ENCODE measurements at regions not wholly inside any gene's neighbourhood (a gene's known extent, or its start where the extent isn't known, plus 50 kb on each side); places are given as distances from the start of the nearest gene placed in this dataset.
"Not testable (repeated sequence)": the region's sequence is repeated elsewhere in the genome, so short reads cannot be mapped to it uniquely, and the experiment has no call there.

DNA sequence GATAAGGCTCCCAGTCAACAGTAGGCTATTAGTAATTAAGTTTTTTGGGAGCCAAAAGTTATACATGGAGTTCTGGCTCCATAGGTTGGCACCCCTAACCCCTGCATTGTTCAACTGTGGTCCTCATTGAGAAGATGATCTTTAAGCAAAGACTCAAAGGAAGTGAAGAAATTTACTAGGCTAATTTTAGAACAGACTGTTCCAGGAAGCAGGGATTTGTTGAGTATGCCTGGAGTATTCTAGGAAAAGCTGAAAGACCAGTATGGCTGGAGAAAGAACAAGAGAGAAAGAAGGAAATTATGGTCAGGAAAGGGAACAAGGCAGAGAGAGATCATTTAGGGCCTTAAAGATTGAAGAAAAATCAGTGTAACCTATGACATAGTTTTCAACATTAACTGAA lies 125.1 kb downstream of the PMAIP1 start:
- no peak for TF ChIP-seq JUND (IDR thresholded peaks at IDR 0.05; ENCODE audit: low read depth)
- in situ Hi-C loops (cut with HindIII; ENCODE audit: low pct_unique_long_range_greater_than_20kb, low sequenced_read_pairs), result no loop called here
- no peak for DNase-seq (ENCODE audit: low read depth in 1 of 2, low spot score in 1 of 2)

DNA sequence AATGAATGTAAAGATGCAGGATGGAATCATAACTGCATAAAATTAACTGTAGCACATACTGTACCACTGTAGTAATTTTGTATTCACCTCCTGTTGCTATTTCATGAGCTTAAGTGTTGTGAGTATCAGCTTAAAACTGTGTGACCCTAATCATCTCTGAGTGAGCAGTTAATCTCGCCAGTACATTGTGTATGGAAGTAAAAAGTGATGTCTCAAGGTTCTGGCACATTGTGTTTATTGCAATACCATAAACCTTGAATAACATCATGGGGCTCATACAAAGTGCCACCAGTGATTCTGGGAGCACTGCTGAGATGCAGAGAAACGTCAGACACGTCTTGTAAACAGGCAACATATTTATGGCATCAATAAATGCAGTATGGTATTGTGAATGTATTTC lies 124.5 kb downstream of the PMAIP1 start:
- TF ChIP-seq JUND (IDR thresholded peaks at IDR 0.05; ENCODE audit: low read depth), result no peak
- no peak for DNase-seq (ENCODE audit: low read depth in 1 of 2, low spot score in 1 of 2)
- in situ Hi-C loops (cut with HindIII; ENCODE audit: low pct_unique_long_range_greater_than_20kb, low sequenced_read_pairs), result no loop called here

DNA sequence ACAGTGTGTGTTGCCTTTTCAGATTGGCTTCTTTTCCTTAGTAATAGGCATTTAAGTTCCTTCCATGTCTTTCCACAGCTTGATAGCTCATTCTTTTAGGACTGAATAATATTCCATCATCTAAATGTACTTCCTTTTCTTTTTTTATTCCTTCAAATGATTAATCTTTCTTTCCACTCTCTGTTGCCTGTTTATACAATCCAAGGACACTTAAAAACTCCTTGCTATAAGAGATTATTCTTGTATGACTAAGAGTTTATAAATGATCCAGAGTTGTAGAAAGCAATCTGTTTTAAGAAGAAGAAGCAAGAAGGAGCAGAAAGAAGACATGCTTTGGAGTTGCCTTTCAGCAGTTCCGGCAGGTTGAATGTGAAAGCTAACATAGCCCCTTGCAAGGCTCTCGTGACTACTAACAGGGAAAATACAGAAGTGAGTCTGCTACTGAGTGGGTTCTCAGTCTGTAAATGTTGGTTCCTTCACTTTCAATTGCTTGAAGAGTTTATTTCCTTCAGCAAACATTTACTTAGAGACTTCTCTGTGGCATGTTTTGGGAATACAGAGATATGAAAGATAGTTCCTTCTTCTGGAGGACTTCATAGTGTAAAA lies 123.0 kb downstream of the PMAIP1 start:
- in situ Hi-C loops (cut with HindIII; ENCODE audit: low pct_unique_long_range_greater_than_20kb, low sequenced_read_pairs), result no loop called here
- DNase-seq (ENCODE audit: low read depth in 1 of 2, low spot score in 1 of 2), result no peak
- TF ChIP-seq JUND (IDR thresholded peaks at IDR 0.05; ENCODE audit: low read depth), result no peak

GRCh38 chr18:60021556-60021955 lies 121.8 kb downstream of the PMAIP1 start:
- no peak for TF ChIP-seq JUND (IDR thresholded peaks at IDR 0.05; ENCODE audit: low read depth)
- in situ Hi-C loops (cut with HindIII; ENCODE audit: low pct_unique_long_range_greater_than_20kb, low sequenced_read_pairs), result no loop called here

DNA sequence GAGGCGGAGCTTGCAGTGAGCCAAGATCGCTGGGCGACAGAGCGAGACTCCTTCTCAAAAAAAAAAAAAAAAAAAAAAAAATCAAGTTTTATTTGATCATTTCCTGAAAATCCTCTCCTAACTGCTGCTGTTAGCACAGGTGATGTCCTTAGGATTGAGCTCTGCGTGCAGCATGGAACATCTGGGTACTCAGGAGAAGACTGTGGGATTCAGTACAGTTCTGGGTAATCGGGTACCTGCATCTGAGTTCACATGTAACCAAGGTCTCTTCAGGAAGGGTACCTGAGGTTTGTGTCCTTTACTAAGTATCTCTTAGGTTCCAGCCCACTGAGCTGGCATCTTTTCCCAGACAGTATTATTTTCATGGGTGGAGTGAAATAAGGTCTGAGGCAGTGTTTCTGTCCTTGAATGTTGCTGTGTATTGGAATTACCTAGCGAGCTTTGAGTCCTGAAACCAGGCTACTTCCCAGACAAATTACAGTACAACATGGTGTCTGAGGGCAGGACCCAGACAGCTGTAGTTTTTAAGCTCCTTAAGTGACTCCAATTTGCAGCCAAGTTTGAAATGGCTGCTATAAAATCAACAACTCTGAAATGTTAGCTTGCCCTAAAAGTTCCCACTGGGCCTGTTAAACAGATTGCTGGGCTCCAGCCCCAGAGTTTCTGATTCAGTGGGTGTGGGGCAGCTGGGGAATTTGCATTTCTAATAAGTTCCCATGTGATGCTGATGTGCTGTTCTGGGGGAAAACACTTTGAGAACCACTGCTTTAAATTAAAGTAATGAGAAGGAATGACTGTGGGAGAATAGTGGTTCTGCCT lies 120.5 kb downstream of the PMAIP1 start:
- in situ Hi-C loops (cut with HindIII; ENCODE audit: low pct_unique_long_range_greater_than_20kb, low sequenced_read_pairs), result no loop called here
- no peak for TF ChIP-seq JUND (IDR thresholded peaks at IDR 0.05; ENCODE audit: low read depth)
- DNase-seq (ENCODE audit: low read depth in 1 of 2, low spot score in 1 of 2), result no peak

More at GRCh38 chr18:60021556-60021955, 121.8 kb downstream of the PMAIP1 start:
- no peak for DNase-seq (ENCODE audit: low read depth in 1 of 2, low spot score in 1 of 2)

DNA sequence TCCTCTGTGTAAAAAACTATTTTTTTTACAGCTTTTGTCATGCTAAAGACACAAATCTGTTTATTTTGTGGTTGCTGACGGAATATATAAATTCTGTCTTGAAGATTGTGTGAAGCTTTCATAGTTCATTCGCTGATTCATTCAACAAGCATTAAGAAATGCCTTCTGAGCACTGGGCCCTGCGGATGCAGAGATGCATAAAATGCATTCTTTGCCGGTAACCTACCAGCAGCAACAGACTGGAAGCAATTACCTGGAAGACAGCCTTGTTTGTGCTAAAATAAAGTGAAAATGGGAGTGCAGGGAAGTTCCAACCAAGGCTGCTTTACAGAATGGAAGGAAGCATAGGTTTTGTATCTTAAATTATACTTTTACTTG lies 119.7 kb downstream of the PMAIP1 start:
- in situ Hi-C loops (cut with HindIII; ENCODE audit: low pct_unique_long_range_greater_than_20kb, low sequenced_read_pairs), result no loop called here
- DNase-seq (ENCODE audit: low read depth in 1 of 2, low spot score in 1 of 2), result no peak
- TF ChIP-seq JUND (IDR thresholded peaks at IDR 0.05; ENCODE audit: low read depth), result no peak

DNA sequence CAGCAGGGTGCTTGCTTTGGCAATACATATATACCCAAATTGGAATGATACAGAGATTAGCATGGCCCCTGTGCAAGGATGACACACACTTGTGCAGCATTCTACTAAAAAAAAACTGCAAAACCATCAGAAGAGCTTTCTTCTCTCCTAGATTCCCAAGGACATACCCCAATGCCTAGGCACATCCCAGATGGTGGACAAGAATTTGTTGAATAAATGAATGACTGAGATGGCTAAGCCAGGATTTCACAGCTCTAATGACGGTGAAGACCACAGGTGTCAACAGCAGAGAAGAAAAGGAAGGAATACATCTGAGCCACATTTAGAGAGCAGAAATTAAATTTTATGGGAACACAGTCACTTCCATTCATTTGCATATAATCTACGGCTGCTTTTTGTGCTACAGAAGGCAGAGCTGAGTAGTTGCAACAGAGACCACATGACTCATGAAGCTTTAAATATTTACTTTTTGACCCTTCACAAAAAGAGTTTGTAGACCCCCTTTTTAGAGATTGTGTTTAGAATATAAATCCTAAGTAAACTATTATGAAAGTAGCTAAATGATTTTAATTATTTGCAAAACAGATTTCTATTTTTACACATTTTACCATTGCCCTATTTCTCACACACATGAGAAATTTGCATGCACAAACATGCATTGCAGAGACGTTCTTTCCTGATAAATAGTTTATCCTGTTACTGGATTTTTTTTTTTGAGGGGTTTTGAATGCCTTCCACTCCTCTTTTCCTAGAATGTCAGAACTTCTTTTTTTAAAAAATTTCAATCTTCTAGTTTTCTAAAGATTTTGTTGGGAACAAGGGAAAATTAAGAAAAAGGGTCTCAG lies 119.0 kb downstream of the PMAIP1 start:
- TF ChIP-seq JUND (IDR thresholded peaks at IDR 0.05; ENCODE audit: low read depth), result no peak
- in situ Hi-C loops (cut with HindIII; ENCODE audit: low pct_unique_long_range_greater_than_20kb, low sequenced_read_pairs), result no loop called here
- no peak for DNase-seq (ENCODE audit: low read depth in 1 of 2, low spot score in 1 of 2)

- in situ Hi-C loops (cut with HindIII; ENCODE audit: low pct_unique_long_range_greater_than_20kb, low sequenced_read_pairs), result not testable (repeated sequence)
Measured at GRCh38 chr18:60018134-60018533, 118.3 kb downstream of the PMAIP1 start.

DNA sequence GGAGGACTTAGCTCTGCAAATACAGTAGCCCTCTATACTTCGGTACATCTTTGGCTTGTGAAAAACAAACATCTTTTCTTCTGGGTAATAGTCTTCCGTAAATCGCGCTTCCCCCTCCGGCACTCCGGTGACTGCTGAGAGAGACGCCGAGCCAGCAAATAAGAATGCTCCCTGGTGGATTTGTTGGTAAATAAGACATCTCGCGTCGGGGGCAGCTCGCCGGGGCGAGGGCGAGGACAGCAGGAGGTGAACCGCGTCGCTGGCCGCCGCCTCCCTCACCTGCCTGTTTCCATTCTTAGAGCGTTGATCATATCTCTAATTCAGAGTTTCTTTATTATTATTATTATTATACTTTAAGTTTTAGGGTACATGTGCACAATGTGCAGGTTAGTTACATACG lies 117.6 kb downstream of the PMAIP1 start:
- no peak for TF ChIP-seq JUND (IDR thresholded peaks at IDR 0.05; ENCODE audit: low read depth)
- DNase-seq (ENCODE audit: low read depth in 1 of 2, low spot score in 1 of 2), result no peak
- in situ Hi-C loops (cut with HindIII; ENCODE audit: low pct_unique_long_range_greater_than_20kb, low sequenced_read_pairs), result no loop called here

More at GRCh38 chr18:60018134-60018533, 118.3 kb downstream of the PMAIP1 start:
- not testable (repeated sequence) for DNase-seq (ENCODE audit: low read depth in 1 of 2, low spot score in 1 of 2)

- in situ Hi-C loops (cut with HindIII; ENCODE audit: low pct_unique_long_range_greater_than_20kb, low sequenced_read_pairs); DNase-seq (ENCODE audit: low read depth in 1 of 2, low spot score in 1 of 2): not testable (repeated sequence)
Measured at GRCh38 chr18:60015826-60016225, 116.0 kb downstream of the PMAIP1 start.

DNA sequence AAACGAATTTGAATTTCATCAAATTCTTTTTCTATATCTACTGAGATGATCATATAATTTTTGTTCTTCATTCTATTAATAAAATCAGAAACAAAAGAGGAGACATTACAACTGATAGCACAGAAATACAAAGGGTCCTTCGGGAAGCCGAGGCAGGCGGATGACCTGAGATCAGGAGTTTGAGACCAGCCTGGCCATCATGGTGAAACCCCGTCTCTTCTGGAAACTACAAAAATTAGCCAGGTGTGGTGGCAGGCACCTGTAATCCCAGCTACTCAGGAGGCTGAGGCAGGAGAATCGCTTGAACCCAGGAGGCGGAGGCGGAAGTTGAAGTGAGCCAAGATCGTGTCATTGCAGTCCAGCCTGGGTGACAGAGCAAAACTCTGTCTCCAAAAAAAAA lies 113.4 kb downstream of the PMAIP1 start:
- in situ Hi-C loops (cut with HindIII; ENCODE audit: low pct_unique_long_range_greater_than_20kb, low sequenced_read_pairs); DNase-seq (ENCODE audit: low read depth in 1 of 2, low spot score in 1 of 2): not testable (repeated sequence)

DNA sequence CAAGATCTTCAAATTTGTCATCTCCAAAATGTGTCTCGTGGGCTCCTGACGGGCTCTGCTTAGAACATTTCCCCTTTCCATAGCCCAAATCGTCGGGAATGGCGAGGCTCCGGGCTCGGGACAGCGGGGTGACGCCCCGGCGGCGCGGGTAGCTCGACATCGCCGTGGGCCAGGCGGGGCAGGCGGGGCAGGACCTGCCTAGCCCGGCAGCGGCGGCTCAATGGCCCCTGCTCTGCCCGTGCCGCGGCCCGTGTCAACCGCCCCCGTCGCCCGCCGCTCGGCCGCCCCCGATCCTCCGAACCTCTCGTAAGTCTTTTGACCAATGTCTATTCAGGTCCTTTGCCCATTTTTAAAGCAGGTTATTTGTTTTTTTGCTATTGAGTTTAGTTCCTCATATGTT lies 111.2 kb downstream of the PMAIP1 start:
- no peak for TF ChIP-seq JUND (IDR thresholded peaks at IDR 0.05; ENCODE audit: low read depth)
- DNase-seq (ENCODE audit: low read depth in 1 of 2, low spot score in 1 of 2), result no peak
- in situ Hi-C loops (cut with HindIII; ENCODE audit: low pct_unique_long_range_greater_than_20kb, low sequenced_read_pairs), result no loop called here

GRCh38 chr18:60010513-60010912 lies 110.7 kb downstream of the PMAIP1 start:
- in situ Hi-C loops (cut with HindIII; ENCODE audit: low pct_unique_long_range_greater_than_20kb, low sequenced_read_pairs), result no loop called here

More at GRCh38 chr18:60010513-60010912, 110.7 kb downstream of the PMAIP1 start:
- no peak for DNase-seq (ENCODE audit: low read depth in 1 of 2, low spot score in 1 of 2)
- TF ChIP-seq JUND (IDR thresholded peaks at IDR 0.05; ENCODE audit: low read depth), result no peak
